ENCODE measurements at regions not wholly inside any gene's neighbourhood (a gene's known extent, or its start where the extent isn't known, plus 50 kb on each side); places are given as distances from the start of the nearest gene placed in this dataset.

DNA sequence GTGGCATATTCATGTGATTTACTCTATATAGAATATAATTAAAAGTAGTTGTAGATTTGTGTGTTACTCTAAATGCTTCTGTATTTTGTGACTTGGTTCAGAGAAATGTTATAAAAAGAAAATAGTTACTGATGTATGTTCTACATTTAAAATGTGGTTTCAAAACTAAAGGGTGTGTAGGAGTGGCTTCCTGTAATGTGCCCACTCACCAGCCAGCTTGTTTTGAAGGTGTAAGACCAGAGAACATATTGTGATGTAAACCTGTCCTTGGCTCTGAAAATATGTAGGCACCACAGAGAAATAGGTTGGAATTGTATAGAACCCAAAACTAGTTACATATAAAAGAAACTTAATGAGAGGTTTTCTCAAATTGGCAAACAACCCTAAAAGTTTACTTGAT, 51.2 kb upstream of the ARRDC3 start:
- in situ Hi-C loops (cut with HindIII; ENCODE audit: low sequenced_read_pairs), result no loop called here
- DNase-seq (ENCODE audit: low read depth), result no peak
- TF ChIP-seq, protein P1, sequence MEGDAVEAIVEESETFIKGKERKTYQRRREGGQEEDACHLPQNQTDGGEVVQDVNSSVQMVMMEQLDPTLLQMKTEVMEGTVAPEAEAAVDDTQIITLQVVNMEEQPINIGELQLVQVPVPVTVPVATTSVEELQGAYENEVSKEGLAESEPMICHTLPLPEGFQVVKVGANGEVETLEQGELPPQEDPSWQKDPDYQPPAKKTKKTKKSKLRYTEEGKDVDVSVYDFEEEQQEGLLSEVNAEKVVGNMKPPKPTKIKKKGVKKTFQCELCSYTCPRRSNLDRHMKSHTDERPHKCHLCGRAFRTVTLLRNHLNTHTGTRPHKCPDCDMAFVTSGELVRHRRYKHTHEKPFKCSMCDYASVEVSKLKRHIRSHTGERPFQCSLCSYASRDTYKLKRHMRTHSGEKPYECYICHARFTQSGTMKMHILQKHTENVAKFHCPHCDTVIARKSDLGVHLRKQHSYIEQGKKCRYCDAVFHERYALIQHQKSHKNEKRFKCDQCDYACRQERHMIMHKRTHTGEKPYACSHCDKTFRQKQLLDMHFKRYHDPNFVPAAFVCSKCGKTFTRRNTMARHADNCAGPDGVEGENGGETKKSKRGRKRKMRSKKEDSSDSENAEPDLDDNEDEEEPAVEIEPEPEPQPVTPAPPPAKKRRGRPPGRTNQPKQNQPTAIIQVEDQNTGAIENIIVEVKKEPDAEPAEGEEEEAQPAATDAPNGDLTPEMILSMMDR (IDR thresholded peaks at IDR 0.05; ENCODE audit: low read depth, low read length, missing control alignments), result no peak
- H3K4me3 ChIP-seq (ENCODE audit: low read depth, low read length), result no peak overlapping the region

DNA sequence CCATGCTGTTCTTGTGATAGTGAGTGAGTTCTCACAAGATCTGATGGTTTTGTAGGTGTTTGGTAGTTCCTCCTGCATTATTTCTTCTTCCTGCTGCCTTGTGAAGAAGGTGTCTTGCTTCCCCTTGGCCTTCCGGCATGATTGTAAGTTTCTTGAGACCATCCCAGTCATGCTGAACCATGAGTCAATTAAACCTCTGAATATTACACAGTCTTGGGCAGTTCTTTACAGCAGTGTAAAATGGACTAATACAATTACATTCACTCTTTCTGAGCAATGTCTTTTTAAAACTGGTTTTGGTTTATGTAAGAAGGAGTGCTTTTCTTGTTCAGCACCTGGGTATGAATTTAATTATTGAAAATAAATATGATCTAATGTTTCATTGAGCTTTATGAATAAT, 50.7 kb upstream of the ARRDC3 start:
- TF ChIP-seq, protein P1 (IDR thresholded peaks at IDR 0.05; ENCODE audit: low read depth, low read length, missing control alignments), result no peak
- in situ Hi-C loops (cut with HindIII; ENCODE audit: low sequenced_read_pairs), result no loop called here
- DNase-seq (ENCODE audit: low read depth), result no peak
- no peak overlapping the region for H3K4me3 ChIP-seq (ENCODE audit: low read depth, low read length)

Data from astrocyte of the cerebellum (primary cell).